GM12892 (cell line): ENCODE measurements at regions not wholly inside any gene's neighbourhood (a gene's known extent, or its start where the extent isn't known, plus 50 kb on each side); places are given as distances from the start of the nearest gene placed in this dataset.

Experiments
- POLR2A ChIP-seq: IDR thresholded peaks from 2 replicates; pipeline ENCODE4 v1.6.1; 2011; ENCODE audit warnings: low read depth, low read length, control low read depth
- POLR2AphosphoS5 ChIP-seq: IDR thresholded peaks from 2 replicates; pipeline ENCODE4 v1.6.1; 2011; ENCODE audit warnings: low read depth, low read length, control low read depth
- TAF1 ChIP-seq: IDR thresholded peaks from 2 replicates; pipeline ENCODE4 v1.6.1; 2011; ENCODE audit warnings: low read depth, mild to moderate bottlenecking, control low read depth, low read length, borderline replicate concordance

DNA sequence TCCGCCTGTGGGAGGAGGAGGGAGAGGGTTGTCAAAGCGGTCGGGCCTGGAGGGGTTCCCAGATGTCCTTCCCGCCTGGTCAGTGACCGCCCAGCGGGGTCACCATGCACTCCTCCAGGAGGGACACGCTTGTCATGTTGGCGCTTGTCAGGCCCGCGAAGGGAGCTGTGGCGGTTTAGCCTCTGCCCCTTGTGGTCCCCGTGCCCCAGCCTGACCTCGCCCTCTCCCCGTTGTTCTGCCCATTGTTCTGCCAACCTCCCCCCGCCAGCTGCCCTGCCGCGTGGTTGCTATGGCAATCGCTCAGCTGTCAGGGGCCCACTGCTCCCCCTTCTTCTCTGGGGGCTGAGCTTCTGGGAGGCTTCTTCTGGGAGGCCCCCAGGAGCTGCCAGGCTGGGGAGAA lies 146.4 kb upstream of the CIBAR2 start:
- no peak for TF ChIP-seq POLR2A
- TF ChIP-seq POLR2AphosphoS5: no peak
- no peak for TF ChIP-seq TAF1
